SU-DHL-6 (cell line): ENCODE measurements at regions not wholly inside any gene's neighbourhood (a gene's known extent, or its start where the extent isn't known, plus 50 kb on each side); places are given as distances from the start of the nearest gene placed in this dataset.

Experiments used
- H2AFZ ChIP-seq: fragments of 200-600 bp; sonication (generic); 2 replicates; pipeline ENCODE4 v1.6.1; 2014; ENCODE audit warnings: low read depth, mild to moderate bottlenecking, moderate library complexity, mixed read lengths, antibody characterized with exemption, low read length; ENCODE audit not compliant: severe bottlenecking
- H3F3A ChIP-seq: fragments of 200-600 bp; shearing (Covaris generic); 2 replicates; pipeline ENCODE4 v1.6.0; 2016; ENCODE audit warnings: antibody characterized with exemption, mild to moderate bottlenecking; ENCODE audit not compliant: insufficient read depth
- H3K27ac ChIP-seq: fragments of 200-600 bp; sonication (generic); 2 replicates; pipeline ENCODE4 v1.5.1; 2016; ENCODE audit warnings: low read depth, mild to moderate bottlenecking, low read length, moderate library complexity, mixed read lengths
- H3K27me3 ChIP-seq: fragments of 200-600 bp; sonication (generic), shearing (Covaris generic); 2 replicates; pipeline ENCODE4 v1.6.0; 2014; ENCODE audit warnings: mild to moderate bottlenecking, low read length
- H3K36me3 ChIP-seq: fragments of 200-600 bp; sonication (generic); 2 replicates; pipeline ENCODE4 v1.6.1; 2014; ENCODE audit warnings: mild to moderate bottlenecking, low read length, mixed read lengths
- H3K4me2 ChIP-seq: fragments of 300-600, 200-600 bp; shearing (Covaris generic), sonication (generic); 2 replicates; pipeline ENCODE4 v1.6.0; 2014; ENCODE audit warnings: low read length, low read depth, mild to moderate bottlenecking; ENCODE audit not compliant: poor library complexity, severe bottlenecking
- H3K4me3 ChIP-seq: fragments of 200-600 bp; sonication (generic); 2 replicates; pipeline ENCODE4 v1.5.1; 2014; ENCODE audit warnings: antibody characterized with exemption, low read length, mild to moderate bottlenecking, mixed read lengths; ENCODE audit not compliant: insufficient read depth, poor library complexity, severe bottlenecking
- H3K79me2 ChIP-seq: fragments of 200-600 bp; sonication (generic); 2 replicates; pipeline ENCODE4 v1.6.1; 2014; ENCODE audit warnings: mild to moderate bottlenecking, low read length, moderate library complexity; ENCODE audit not compliant: insufficient read depth
- H3K9ac ChIP-seq: fragments of 200-600 bp; sonication (generic); 2 replicates; pipeline ENCODE4 v1.7.0; 2014; ENCODE audit warnings: mild to moderate bottlenecking, low read length
- H3K9me2 ChIP-seq: fragments of 200-600 bp; sonication (generic); replicated peaks from 2 replicates; pipeline ENCODE4 v1.6.1; 2014; ENCODE audit warnings: low read length; ENCODE audit not compliant: insufficient read depth
- H3K9me3 ChIP-seq: fragments of 200-600 bp; sonication (generic); 2 replicates; pipeline ENCODE4 v1.6.1; 2014; ENCODE audit warnings: low read length, mixed read lengths; ENCODE audit not compliant: insufficient read depth
- H4K20me1 ChIP-seq: fragments of 200-600 bp; sonication (generic); 2 replicates; pipeline ENCODE4 v1.6.1; 2014; ENCODE audit warnings: low read depth, mild to moderate bottlenecking, antibody characterized with exemption, low read length, moderate library complexity, mixed read lengths
- CTCF ChIP-seq: fragments of 200-600 bp; sonication (generic); IDR thresholded peaks from one replicate; pipeline ENCODE4 v1.5.1; 2017; ENCODE audit warnings: antibody characterized with exemption, mild to moderate bottlenecking, low read length, moderate library complexity; ENCODE audit not compliant: insufficient read depth, poor library complexity, severe bottlenecking
- EZH2phosphoT487 ChIP-seq: fragments of 200-600 bp; sonication (generic), shearing (Covaris generic); conservative IDR thresholded peaks from 2 replicates; pipeline ENCODE4 v1.6.1; 2018; ENCODE audit warnings: mild to moderate bottlenecking, antibody characterized with exemption, low read length, moderate library complexity, mixed read lengths

GRCh38 chr9:107211284-107211923, 71.7 kb upstream of the RAD23B start:
- Histone ChIP-seq H4K20me1 (no peaks in the 10 kb centered on the region), H3K4me2 (no peak overlapping the region), H2AFZ (no peak overlapping the region), H3K79me2 (no peaks in the 10 kb centered on the region), H3K4me3 (no peak overlapping the region), H3K9ac (no peak overlapping the region), H3F3A (no peaks in the 10 kb centered on the region), H3K9me3 (no peaks in the 10 kb centered on the region), H3K27me3 (no peaks in the 10 kb centered on the region), H3K9me2 (no peaks in the 10 kb centered on the region), H3K36me3 (no peaks in the 10 kb centered on the region), H3K27ac (no peak overlapping the region)
- TF ChIP-seq CTCF (no peak), EZH2phosphoT487 (no peak)

GRCh38 chr9:107212613-107213012, 70.5 kb upstream of the RAD23B start:
- no peak overlapping the region for H3K9ac ChIP-seq
- no peaks in the 10 kb centered on the region for H3K36me3 ChIP-seq
- H3F3A ChIP-seq, result no peaks in the 10 kb centered on the region
- no peak overlapping the region for H2AFZ ChIP-seq
- H3K9me2 ChIP-seq, result no peaks in the 10 kb centered on the region
- H3K27ac ChIP-seq, result no peak overlapping the region
- H3K9me3 ChIP-seq, result no peaks in the 10 kb centered on the region
- H3K4me3 ChIP-seq, result no peak overlapping the region
- no peaks in the 10 kb centered on the region for H3K27me3 ChIP-seq
- H3K79me2 ChIP-seq, result no peaks in the 10 kb centered on the region
- no peak for TF ChIP-seq CTCF
- TF ChIP-seq EZH2phosphoT487, result no peak
- no peaks in the 10 kb centered on the region for H4K20me1 ChIP-seq
- no peak overlapping the region for H3K4me2 ChIP-seq

- no peak overlapping the region for H3K9ac ChIP-seq
- no peaks in the 10 kb centered on the region for H3K27me3 ChIP-seq
- H3K9me2 ChIP-seq, result no peaks in the 10 kb centered on the region
- H4K20me1 ChIP-seq, result no peaks in the 10 kb centered on the region
- no peaks in the 10 kb centered on the region for H3K36me3 ChIP-seq
- H2AFZ ChIP-seq, result no peak overlapping the region
- no peak overlapping the region for H3K4me3 ChIP-seq
- no peak overlapping the region for H3K4me2 ChIP-seq
- H3F3A ChIP-seq, result no peaks in the 10 kb centered on the region
- H3K79me2 ChIP-seq, result no peaks in the 10 kb centered on the region
- TF ChIP-seq CTCF, result no peak
- TF ChIP-seq EZH2phosphoT487, result no peak
- H3K9me3 ChIP-seq, result no peaks in the 10 kb centered on the region
- no peak overlapping the region for H3K27ac ChIP-seq
Measured at GRCh38 chr9:107213080-107213479, 70.0 kb upstream of the RAD23B start.
